Liver (tissue), 8 donors: ENCODE measurements at regions not wholly inside any gene's neighbourhood (a gene's known extent, or its start where the extent isn't known, plus 50 kb on each side); places are given as distances from the start of the nearest gene placed in this dataset.

Experiments used
- DNase-seq: peaks from one replicate; pipeline ENCODE4 v3.0.0-alpha.2; 2017; ENCODE audit warnings: low spot score
- H3K27ac ChIP-seq, 2 donors: one replicate each; pipeline ENCODE4 v1.7.0; 2013; ENCODE audit warnings: inconsistent platforms in 2 of 2, low read length in 2 of 2, control low read depth in 1 of 2, low read depth in 1 of 2, mild to moderate bottlenecking in 1 of 2
- H3K27me3 ChIP-seq, 4 donors: one replicate each; pipeline versions ENCODE4 v1.6.1 to v1.7.0; 2013; ENCODE audit warnings: low read length in 3 of 4, inconsistent platforms in 1 of 4, mild to moderate bottlenecking in 1 of 4, moderate library complexity in 1 of 4; ENCODE audit not compliant: control insufficient read depth in 4 of 4, insufficient read depth in 4 of 4
- H3K36me3 ChIP-seq, 4 donors: one replicate each; pipeline versions ENCODE4 v1.6.1 to v1.7.0; 2013; ENCODE audit warnings: low read length in 3 of 4, mild to moderate bottlenecking in 3 of 4, low read depth in 1 of 4, moderate library complexity in 1 of 4; ENCODE audit not compliant: control insufficient read depth in 4 of 4, insufficient read depth in 3 of 4
- H3K4me1 ChIP-seq, 4 donors: one replicate each; pipeline versions ENCODE4 v1.6.1 to v1.7.0; 2013; ENCODE audit warnings: low read length in 3 of 4, mild to moderate bottlenecking in 3 of 4, moderate library complexity in 1 of 4; ENCODE audit not compliant: control insufficient read depth in 4 of 4, insufficient read depth in 4 of 4
- H3K4me3 ChIP-seq, 3 donors: one replicate each; pipeline versions ENCODE4 v1.6.1 to v1.7.0; 2013; ENCODE audit warnings: low read length in 3 of 3, control low read depth in 1 of 3, low read depth in 1 of 3, mild to moderate bottlenecking in 1 of 3
- H3K9ac ChIP-seq, 2 donors: one replicate each; pipeline ENCODE4 v1.7.0; 2013; ENCODE audit warnings: low read length in 2 of 2, mild to moderate bottlenecking in 2 of 2, moderate library complexity in 2 of 2, control low read depth in 1 of 2, low read depth in 1 of 2
- H3K9me3 ChIP-seq, 4 donors: one replicate each; pipeline versions ENCODE4 v1.6.1 to v1.7.0; 2013; ENCODE audit warnings: low read length in 3 of 4; ENCODE audit not compliant: control insufficient read depth in 4 of 4
- ATF3 ChIP-seq: IDR thresholded peaks from 2 replicates; pipeline ENCODE4 v1.6.1; 2016; ENCODE audit warnings: antibody characterized with exemption
- EGR1 ChIP-seq, 2 donors: IDR thresholded peaks; 2 replicates each; pipeline ENCODE4 v1.6.1; 2016 to 2018; ENCODE audit warnings: antibody characterized with exemption in 2 of 2, low read depth in 2 of 2
- FOXA1 ChIP-seq: IDR thresholded peaks from 2 replicates; pipeline ENCODE4 v1.6.1; 2016; ENCODE audit warnings: antibody characterized with exemption
- HNF4A ChIP-seq, 2 donors: conservative IDR thresholded peaks; 2 replicates each; pipeline ENCODE4 v1.6.1; 2016; ENCODE audit warnings: antibody characterized with exemption in 2 of 2, mild to moderate bottlenecking in 2 of 2
- HNF4G ChIP-seq: IDR thresholded peaks from 2 replicates; pipeline ENCODE4 v1.6.1; 2016; ENCODE audit warnings: antibody characterized with exemption
- JUND ChIP-seq, 2 donors: IDR thresholded peaks; 2 replicates each; pipeline ENCODE4 v1.6.1; 2016; ENCODE audit warnings: antibody characterized with exemption in 2 of 2
- NR2F2 ChIP-seq: IDR thresholded peaks from 2 replicates; pipeline ENCODE4 v1.6.1; 2016; ENCODE audit warnings: antibody characterized with exemption
- RAD21 ChIP-seq, 2 donors: IDR thresholded peaks; 2 replicates each; pipeline ENCODE4 v1.6.1; 2016; ENCODE audit warnings: antibody characterized with exemption in 2 of 2, mild to moderate bottlenecking in 2 of 2
- REST ChIP-seq: IDR thresholded peaks from 2 replicates; pipeline ENCODE4 v1.6.1; 2016; ENCODE audit warnings: antibody characterized with exemption, mild to moderate bottlenecking
- RXRA ChIP-seq, 2 donors: IDR thresholded peaks; 2 replicates each; pipeline ENCODE4 v1.6.1; 2017 to 2018; ENCODE audit warnings: antibody characterized with exemption in 2 of 2, mild to moderate bottlenecking in 1 of 2
- SP1 ChIP-seq: IDR thresholded peaks from 2 replicates; pipeline ENCODE4 v1.6.1; 2018; ENCODE audit warnings: antibody characterized with exemption, mild to moderate bottlenecking
- TAF1 ChIP-seq: conservative IDR thresholded peaks from 2 replicates; pipeline ENCODE4 v1.6.1; 2016; ENCODE audit warnings: antibody characterized with exemption, mild to moderate bottlenecking
- YY1 ChIP-seq: IDR thresholded peaks from 2 replicates; pipeline ENCODE4 v1.6.1; 2016; ENCODE audit warnings: antibody characterized with exemption, mild to moderate bottlenecking
- WGBS: extraction: QIAGEN DNeasy Blood & Tissue Kit; methylation state at CpG from one replicate; pipeline ENCODE4 v1.1.7; 2013; 5-methylcytosine and 5-hydroxymethylcytosine counted together
- TF ChIP-seq, protein P1 (sequence below): fragments of 150-350 bp; IDR thresholded peaks from 2 replicates; pipeline ENCODE4 v1.5.1; 2017; ENCODE audit warnings: improper control_type of control experiment, low read depth, low read length; ENCODE audit not compliant: missing input control
- TF ChIP-seq, protein P2 (sequence below): IDR thresholded peaks from 2 replicates; pipeline ENCODE4 v1.6.1; 2016; ENCODE audit warnings: antibody characterized with exemption
- donor health status: healthy.
- donor health status: healthy.
- donor health status: healthy.
- donor health status: healthy.
- donor health status: healthy.

- DNase-seq: no peak
- TF ChIP-seq RAD21 (IDR thresholded peaks at IDR 0.05): no peak
- TF ChIP-seq EGR1 (IDR thresholded peaks at IDR 0.05; ENCODE audit: low read depth in 2 of 2): no peak
- no peak for TF ChIP-seq TAF1
- TF ChIP-seq SP1: no peak
- TF ChIP-seq YY1: no peak
- TF ChIP-seq HNF4A (conservative IDR thresholded peaks at IDR 0.05): no peak
- TF ChIP-seq ATF3: no peak
- no peak for TF ChIP-seq NR2F2
- no peak for TF ChIP-seq JUND (IDR thresholded peaks at IDR 0.05)
- no peak for TF ChIP-seq REST
- no peak for TF ChIP-seq FOXA1
- no peak for TF ChIP-seq HNF4G
- TF ChIP-seq, protein P1, sequence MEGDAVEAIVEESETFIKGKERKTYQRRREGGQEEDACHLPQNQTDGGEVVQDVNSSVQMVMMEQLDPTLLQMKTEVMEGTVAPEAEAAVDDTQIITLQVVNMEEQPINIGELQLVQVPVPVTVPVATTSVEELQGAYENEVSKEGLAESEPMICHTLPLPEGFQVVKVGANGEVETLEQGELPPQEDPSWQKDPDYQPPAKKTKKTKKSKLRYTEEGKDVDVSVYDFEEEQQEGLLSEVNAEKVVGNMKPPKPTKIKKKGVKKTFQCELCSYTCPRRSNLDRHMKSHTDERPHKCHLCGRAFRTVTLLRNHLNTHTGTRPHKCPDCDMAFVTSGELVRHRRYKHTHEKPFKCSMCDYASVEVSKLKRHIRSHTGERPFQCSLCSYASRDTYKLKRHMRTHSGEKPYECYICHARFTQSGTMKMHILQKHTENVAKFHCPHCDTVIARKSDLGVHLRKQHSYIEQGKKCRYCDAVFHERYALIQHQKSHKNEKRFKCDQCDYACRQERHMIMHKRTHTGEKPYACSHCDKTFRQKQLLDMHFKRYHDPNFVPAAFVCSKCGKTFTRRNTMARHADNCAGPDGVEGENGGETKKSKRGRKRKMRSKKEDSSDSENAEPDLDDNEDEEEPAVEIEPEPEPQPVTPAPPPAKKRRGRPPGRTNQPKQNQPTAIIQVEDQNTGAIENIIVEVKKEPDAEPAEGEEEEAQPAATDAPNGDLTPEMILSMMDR: no peak
- TF ChIP-seq, protein P2, sequence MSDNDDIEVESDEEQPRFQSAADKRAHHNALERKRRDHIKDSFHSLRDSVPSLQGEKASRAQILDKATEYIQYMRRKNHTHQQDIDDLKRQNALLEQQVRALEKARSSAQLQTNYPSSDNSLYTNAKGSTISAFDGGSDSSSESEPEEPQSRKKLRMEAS: no peak
- 47% methylated on average over 2 of the region's 2 CpGs for WGBS
- Histone ChIP-seq H3K9me3 (no peaks in the 10 kb centered on the region), H3K27ac (no peak overlapping the region), H3K27me3 (no peaks in the 10 kb centered on the region), H3K4me1 (peaks cover 11 to 27% (median 18%) of the 10 kb centered on the region in 4 donors), H3K4me3 (no peak overlapping the region), H3K36me3 (no peaks in the 10 kb centered on the region), H3K9ac (no peak overlapping the region)
Observed at GRCh38 chr3:30475809-30476178, 130.6 kb upstream of the TGFBR2 start.

- Histone ChIP-seq H3K9me3 (no peaks in the 10 kb centered on the region), H3K4me1 (peaks cover 11 to 27% (median 18%) of the 10 kb centered on the region in 4 donors), H3K27me3 (no peaks in the 10 kb centered on the region), H3K36me3 (no peaks in the 10 kb centered on the region), H3K4me3 (no peak overlapping the region), H3K9ac (no peak overlapping the region), H3K27ac (no peak overlapping the region)
- 73% methylated on average over 3 of the region's 3 CpGs for WGBS
- TF ChIP-seq ATF3: no peak
- peak in 1 of 2 donors; percentile 5 for TF ChIP-seq RXRA (IDR thresholded peaks at IDR 0.05)
- no peak for TF ChIP-seq HNF4G
- no peak for TF ChIP-seq NR2F2
- no peak for TF ChIP-seq REST
- no peak for DNase-seq
Observed at GRCh38 chr3:30476368-30477084, 129.9 kb upstream of the TGFBR2 start.
